Keratinocyte (primary cell): ENCODE measurements at regions not wholly inside any gene's neighbourhood (a gene's known extent, or its start where the extent isn't known, plus 50 kb on each side); places are given as distances from the start of the nearest gene placed in this dataset.

Experiments
- DNase-seq: peaks from one replicate; pipeline ENCODE4 v3.0.0-alpha.2; 2011; ENCODE audit warnings: low read depth, missing footprints, low spot score
- FAIRE-seq: peaks from 2 replicates; lab custom pipeline; 2011; peaks lifted over from hg19 to GRCh38; lab: Jason Lieb, UNC
- H2AFZ ChIP-seq: 2 replicates; pipeline ENCODE4 v1.6.0; 2012; ENCODE audit warnings: low read length, control low read depth, inconsistent platforms; ENCODE audit not compliant: control insufficient read depth
- H3K27ac ChIP-seq: 2 replicates; pipeline ENCODE4 v1.5.1; 2011; ENCODE audit warnings: low read length; ENCODE audit not compliant: control insufficient read depth, insufficient read depth
- H3K27me3 ChIP-seq: 3 replicates; pipeline ENCODE4 v1.6.0; 2011; ENCODE audit warnings: low read length; ENCODE audit not compliant: control insufficient read depth, insufficient read depth; ENCODE audit errors: extremely low read depth
- H3K36me3 ChIP-seq, 2 experiments: 2 replicates in 1 of 2; 3 replicates in 1 of 2; pipeline ENCODE4 v1.5.1; 2011; ENCODE audit warnings: low read length in 2 of 2, mild to moderate bottlenecking in 1 of 2; ENCODE audit not compliant: control insufficient read depth in 2 of 2, insufficient read depth in 2 of 2; ENCODE audit errors: extremely low read depth in 1 of 2
- H3K4me1 ChIP-seq: 3 replicates; pipeline ENCODE4 v1.5.1; 2011; ENCODE audit warnings: low read length; ENCODE audit not compliant: control insufficient read depth, insufficient read depth; ENCODE audit errors: extremely low read depth
- H3K4me2 ChIP-seq: 3 replicates; pipeline ENCODE4 v1.6.0; 2011; ENCODE audit warnings: low read depth, low read length; ENCODE audit not compliant: control insufficient read depth, insufficient read depth; ENCODE audit errors: extremely low read depth
- H3K4me3 ChIP-seq, 3 experiments: fragments of 200-600 bp in 1 of 3; sonication (generic) in 1 of 3; 2 replicates in 2 of 3; 3 replicates in 1 of 3; pipeline ENCODE4 v1.5.1; 2011 to 2016; ENCODE audit warnings: low read length in 3 of 3, mild to moderate bottlenecking in 3 of 3, control low read depth in 2 of 3, inconsistent platforms in 1 of 3, low read depth in 1 of 3, mixed read lengths in 1 of 3, mixed run types in 1 of 3, moderate library complexity in 1 of 3; ENCODE audit not compliant: control insufficient read depth in 2 of 3, insufficient read depth in 2 of 3; ENCODE audit errors: extremely low read depth in 1 of 3
- H3K79me2 ChIP-seq: 2 replicates; pipeline ENCODE4 v1.6.0; 2012; ENCODE audit warnings: low read length; ENCODE audit not compliant: control insufficient read depth, insufficient read depth
- H3K9ac ChIP-seq: 3 replicates; pipeline ENCODE4 v1.6.0; 2011; ENCODE audit warnings: low read length; ENCODE audit not compliant: control insufficient read depth, insufficient read depth; ENCODE audit errors: extremely low read depth
- H3K9me1 ChIP-seq: 3 replicates; pipeline ENCODE4 v1.6.0; 2011; ENCODE audit warnings: low read length; ENCODE audit not compliant: control insufficient read depth, insufficient read depth; ENCODE audit errors: extremely low read depth
- H3K9me3 ChIP-seq: 2 replicates; pipeline ENCODE4 v1.5.1; 2012; ENCODE audit warnings: low read depth, low read length; ENCODE audit not compliant: control insufficient read depth
- H4K20me1 ChIP-seq: 3 replicates; pipeline ENCODE4 v1.6.0; 2011; ENCODE audit warnings: low read length; ENCODE audit not compliant: control insufficient read depth, insufficient read depth; ENCODE audit errors: extremely low read depth
- CTCF ChIP-seq, 3 experiments: IDR thresholded peaks in 1 of 3; conservative IDR thresholded peaks in 1 of 3; optimal IDR thresholded peaks in 1 of 3; 2 replicates in 2 of 3; 3 replicates in 1 of 3; pipeline versions ENCODE3 to v1.5.1; 2011; ENCODE audit warnings: low read length in 3 of 3, mild to moderate bottlenecking in 3 of 3, moderate library complexity in 2 of 3, control low read depth in 1 of 3, inconsistent platforms in 1 of 3; ENCODE audit not compliant: insufficient read depth in 2 of 3; ENCODE audit errors: extremely low read depth in 1 of 3
- EZH2 ChIP-seq: IDR thresholded peaks from one replicate; pipeline ENCODE4 v1.6.1; 2012; ENCODE audit warnings: inconsistent platforms, mild to moderate bottlenecking, low read length, moderate library complexity
- dilution Hi-C: fragments of 300-500 bp; cut with MboI; formaldehyde crosslinking; loops from one replicate; pipeline ENCODE4 v1.7.0; 2020; ENCODE audit warnings: low sequenced_read_pairs; ENCODE audit not compliant: extremely low pct_ligation_motif_present

- no peak for TF ChIP-seq EZH2
- no peak for TF ChIP-seq CTCF (optimal IDR thresholded peaks at IDR 0.05 in 1 of 3, IDR thresholded peaks at IDR 0.05 in 1 of 3, conservative IDR thresholded peaks at IDR 0.05 in 1 of 3; ENCODE audit: extremely low read depth in 1 of 3, insufficient read depth in 2 of 3, low read length in 3 of 3)
- Histone ChIP-seq H3K9me1 (no peaks in the 10 kb centered on the region), H3K9me3 (no peaks in the 10 kb centered on the region), H4K20me1 (no peaks in the 10 kb centered on the region), H3K36me3 (no peaks in the 10 kb centered on the region), H3K4me2 (no peak overlapping the region), H3K27me3 (no peaks in the 10 kb centered on the region), H2AFZ (no peak overlapping the region), H3K4me3 (no peak overlapping the region), H3K27ac (no peak overlapping the region), H3K79me2 (no peaks in the 10 kb centered on the region), H3K4me1 (peaks cover 17% of the 10 kb centered on the region), H3K9ac (no peak overlapping the region)
- no peak for DNase-seq
- dilution Hi-C loops, result no loop called here
- FAIRE-seq, result no peak
These were observed 86.0 kb upstream of the RAI14 start for GRCh38 chr5:34570143-34570542.

GRCh38 chr5:34570721-34571676 is 85.1 kb upstream of the RAI14 start:
- Histone ChIP-seq H3K4me2 (peak overlapping the region; percentile 49), H3K79me2 (no peaks in the 10 kb centered on the region), H3K9ac (no peak overlapping the region), H2AFZ (peak overlapping the region; percentile 51), H3K36me3 (no peaks in the 10 kb centered on the region), H3K4me3 (no peak overlapping the region), H3K4me1 (peaks cover 17% of the 10 kb centered on the region), H3K9me3 (no peaks in the 10 kb centered on the region), H3K27me3 (no peaks in the 10 kb centered on the region), H4K20me1 (no peaks in the 10 kb centered on the region), H3K27ac (no peak overlapping the region), H3K9me1 (no peaks in the 10 kb centered on the region)
- TF ChIP-seq EZH2 (no peak), CTCF (optimal IDR thresholded peaks at IDR 0.05 in 1 of 3, IDR thresholded peaks at IDR 0.05 in 1 of 3, conservative IDR thresholded peaks at IDR 0.05 in 1 of 3; ENCODE audit: extremely low read depth in 1 of 3, insufficient read depth in 2 of 3, low read length in 3 of 3) (no peak)
- DNase-seq (no peak), FAIRE-seq (no peak)
- dilution Hi-C loops, result no loop called here
